ENCODE measurements at regions not wholly inside any gene's neighbourhood (a gene's known extent, or its start where the extent isn't known, plus 50 kb on each side); places are given as distances from the start of the nearest gene placed in this dataset.

- no peaks in the 10 kb centered on the region for H3K9me3 ChIP-seq (ENCODE audit: control insufficient read depth, insufficient read depth, low read length)
- H3K27me3 ChIP-seq (ENCODE audit: control insufficient read depth, insufficient read depth, low read length) = no peaks in the 10 kb centered on the region
- H3K36me3 ChIP-seq (ENCODE audit: control insufficient read depth, insufficient read depth, low read length) = no peaks in the 10 kb centered on the region
- no peaks in the 10 kb centered on the region for H3K4me1 ChIP-seq (ENCODE audit: control insufficient read depth, insufficient read depth, low read length)
- no CpG with 5 or more reads among the region's 3 CpGs for WGBS (ENCODE audit: insufficient coverage)
- no peak overlapping the region for H3K27ac ChIP-seq (ENCODE audit: low read depth, low read length)
- no peak for DNase-seq (ENCODE audit: low read depth in 4 of 6, low spot score in 6 of 6)
- no peak overlapping the region for H3K4me3 ChIP-seq (ENCODE audit: low read depth, low read length)
Observed at GRCh38 chr6:74607934-74608333, 597.9 kb downstream of the COL12A1 start.

- no peak for DNase-seq (ENCODE audit: low read depth in 4 of 6, low spot score in 6 of 6)
- Histone ChIP-seq H3K9me3 (ENCODE audit: control insufficient read depth, insufficient read depth, low read length) (no peaks in the 10 kb centered on the region), H3K36me3 (ENCODE audit: control insufficient read depth, insufficient read depth, low read length) (no peaks in the 10 kb centered on the region), H3K4me1 (ENCODE audit: control insufficient read depth, insufficient read depth, low read length) (no peaks in the 10 kb centered on the region), H3K4me3 (ENCODE audit: low read depth, low read length) (no peak overlapping the region), H3K27me3 (ENCODE audit: control insufficient read depth, insufficient read depth, low read length) (no peaks in the 10 kb centered on the region), H3K27ac (ENCODE audit: low read depth, low read length) (no peak overlapping the region)
- WGBS (ENCODE audit: insufficient coverage) = no CpG with 5 or more reads among the region's 1 CpG
Observed at GRCh38 chr6:74607468-74607867, 598.4 kb downstream of the COL12A1 start.

GRCh38 chr6:74606582-74607071 is 599.2 kb downstream of the COL12A1 start:
- DNase-seq (ENCODE audit: low read depth in 4 of 6, low spot score in 6 of 6) = no peak
- no CpG with 5 or more reads among the region's 3 CpGs for WGBS (ENCODE audit: insufficient coverage)
- Histone ChIP-seq H3K27ac (ENCODE audit: low read depth, low read length) (no peak overlapping the region), H3K9me3 (ENCODE audit: control insufficient read depth, insufficient read depth, low read length) (no peaks in the 10 kb centered on the region), H3K36me3 (ENCODE audit: control insufficient read depth, insufficient read depth, low read length) (no peaks in the 10 kb centered on the region), H3K27me3 (ENCODE audit: control insufficient read depth, insufficient read depth, low read length) (no peaks in the 10 kb centered on the region), H3K4me3 (ENCODE audit: low read depth, low read length) (no peak overlapping the region), H3K4me1 (ENCODE audit: control insufficient read depth, insufficient read depth, low read length) (no peaks in the 10 kb centered on the region)

- no peak overlapping the region for H3K27ac ChIP-seq (ENCODE audit: low read depth, low read length)
- H3K4me3 ChIP-seq (ENCODE audit: low read depth, low read length) = no peak overlapping the region
- no peak for DNase-seq (ENCODE audit: low read depth in 4 of 6, low spot score in 6 of 6)
- H3K27me3 ChIP-seq (ENCODE audit: control insufficient read depth, insufficient read depth, low read length) = no peaks in the 10 kb centered on the region
- H3K36me3 ChIP-seq (ENCODE audit: control insufficient read depth, insufficient read depth, low read length) = no peaks in the 10 kb centered on the region
- no peaks in the 10 kb centered on the region for H3K4me1 ChIP-seq (ENCODE audit: control insufficient read depth, insufficient read depth, low read length)
- no peaks in the 10 kb centered on the region for H3K9me3 ChIP-seq (ENCODE audit: control insufficient read depth, insufficient read depth, low read length)
- no CpG with 5 or more reads among the region's 3 CpGs for WGBS (ENCODE audit: insufficient coverage)
Observed at GRCh38 chr6:74605922-74606581, 599.8 kb downstream of the COL12A1 start.

GRCh38 chr6:74604279-74604678 is 601.6 kb downstream of the COL12A1 start:
- Histone ChIP-seq H3K4me1 (ENCODE audit: control insufficient read depth, insufficient read depth, low read length) (no peaks in the 10 kb centered on the region), H3K27ac (ENCODE audit: low read depth, low read length) (no peak overlapping the region), H3K9me3 (ENCODE audit: control insufficient read depth, insufficient read depth, low read length) (no peaks in the 10 kb centered on the region), H3K4me3 (ENCODE audit: low read depth, low read length) (no peak overlapping the region), H3K36me3 (ENCODE audit: control insufficient read depth, insufficient read depth, low read length) (no peaks in the 10 kb centered on the region), H3K27me3 (ENCODE audit: control insufficient read depth, insufficient read depth, low read length) (no peaks in the 10 kb centered on the region)
- no CpG with 5 or more reads among the region's 3 CpGs for WGBS (ENCODE audit: insufficient coverage)
- no peak for DNase-seq (ENCODE audit: low read depth in 4 of 6, low spot score in 6 of 6)

- Histone ChIP-seq H3K4me1 (ENCODE audit: control insufficient read depth, insufficient read depth, low read length) (no peaks in the 10 kb centered on the region), H3K36me3 (ENCODE audit: control insufficient read depth, insufficient read depth, low read length) (no peaks in the 10 kb centered on the region), H3K9me3 (ENCODE audit: control insufficient read depth, insufficient read depth, low read length) (no peaks in the 10 kb centered on the region), H3K4me3 (ENCODE audit: low read depth, low read length) (no peak overlapping the region), H3K27ac (ENCODE audit: low read depth, low read length) (no peak overlapping the region), H3K27me3 (ENCODE audit: control insufficient read depth, insufficient read depth, low read length) (no peaks in the 10 kb centered on the region)
- no CpG with 5 or more reads among the region's 2 CpGs for WGBS (ENCODE audit: insufficient coverage)
- DNase-seq (ENCODE audit: low read depth in 4 of 6, low spot score in 6 of 6) = no peak
Observed at GRCh38 chr6:74603322-74604076, 602.4 kb downstream of the COL12A1 start.

- DNase-seq (ENCODE audit: low read depth in 4 of 6, low spot score in 6 of 6) = no peak
- no peaks in the 10 kb centered on the region for H3K27me3 ChIP-seq (ENCODE audit: control insufficient read depth, insufficient read depth, low read length)
- H3K36me3 ChIP-seq (ENCODE audit: control insufficient read depth, insufficient read depth, low read length) = no peaks in the 10 kb centered on the region
- no peak overlapping the region for H3K27ac ChIP-seq (ENCODE audit: low read depth, low read length)
- H3K4me1 ChIP-seq (ENCODE audit: control insufficient read depth, insufficient read depth, low read length) = no peaks in the 10 kb centered on the region
- 80% methylated on average over 1 of the region's 3 CpGs for WGBS (ENCODE audit: insufficient coverage)
- H3K4me3 ChIP-seq (ENCODE audit: low read depth, low read length) = no peak overlapping the region
- no peaks in the 10 kb centered on the region for H3K9me3 ChIP-seq (ENCODE audit: control insufficient read depth, insufficient read depth, low read length)
Observed at GRCh38 chr6:74602206-74602605, 603.6 kb downstream of the COL12A1 start.

GRCh38 chr6:74598462-74599393 is 607.1 kb downstream of the COL12A1 start:
- no peak for DNase-seq (ENCODE audit: low read depth in 4 of 6, low spot score in 6 of 6)
- no peaks in the 10 kb centered on the region for H3K4me1 ChIP-seq (ENCODE audit: control insufficient read depth, insufficient read depth, low read length)
- H3K27ac ChIP-seq (ENCODE audit: low read depth, low read length) = no peak overlapping the region
- H3K36me3 ChIP-seq (ENCODE audit: control insufficient read depth, insufficient read depth, low read length) = no peaks in the 10 kb centered on the region
- no peak overlapping the region for H3K4me3 ChIP-seq (ENCODE audit: low read depth, low read length)
- no peaks in the 10 kb centered on the region for H3K27me3 ChIP-seq (ENCODE audit: control insufficient read depth, insufficient read depth, low read length)
- 83% methylated on average over 1 of the region's 3 CpGs for WGBS (ENCODE audit: insufficient coverage)
- H3K9me3 ChIP-seq (ENCODE audit: control insufficient read depth, insufficient read depth, low read length) = no peaks in the 10 kb centered on the region

- no CpG with 5 or more reads among the region's 1 CpG for WGBS (ENCODE audit: insufficient coverage)
- H3K27me3 ChIP-seq (ENCODE audit: control insufficient read depth, insufficient read depth, low read length) = no peaks in the 10 kb centered on the region
- DNase-seq (ENCODE audit: low read depth in 4 of 6, low spot score in 6 of 6) = no peak
Observed at GRCh38 chr6:74597840-74598239, 608.0 kb downstream of the COL12A1 start.

More at GRCh38 chr6:74597840-74598239, 608.0 kb downstream of the COL12A1 start:
- Histone ChIP-seq H3K4me3 (ENCODE audit: low read depth, low read length) (no peak overlapping the region), H3K9me3 (ENCODE audit: control insufficient read depth, insufficient read depth, low read length) (no peaks in the 10 kb centered on the region), H3K27ac (ENCODE audit: low read depth, low read length) (no peak overlapping the region), H3K36me3 (ENCODE audit: control insufficient read depth, insufficient read depth, low read length) (no peaks in the 10 kb centered on the region), H3K4me1 (ENCODE audit: control insufficient read depth, insufficient read depth, low read length) (no peaks in the 10 kb centered on the region)
